HepG2 (cell line): ENCODE measurements at regions not wholly inside any gene's neighbourhood (a gene's known extent, or its start where the extent isn't known, plus 50 kb on each side); places are given as distances from the start of the nearest gene placed in this dataset.

Experiments used
- ATAC-seq: fragments of 200-7000 bp; cut with Tn5 transposase; 3 replicates; pipeline ENCODE4 v1.9.1; 2020; ENCODE audit warnings: mild to moderate bottlenecking, moderate library complexity
- BruUV-seq: library from RNA; stranded (reverse); fragments of 400-500 nt; replicated peaks from 2 replicates; lab custom pipeline; 2021; lab: Mats Ljungman, UMichigan
- CTCF ChIA-PET: fragments of 300-600 bp; formaldehyde crosslinking; extraction: SDS; loops from one replicate; lab custom pipeline; 2021; ENCODE audit warnings: low total read pairs, inconsistent platforms, low intra/inter-chr PET ratio; lab: Yijun Ruan, JAX
- POLR2A ChIA-PET: fragments of 350-600 bp; sonication (Branson Sonifier 250); formaldehyde crosslinking; loops from one replicate; lab custom pipeline; 2020; ENCODE audit warnings: antibody characterized with exemption, inconsistent platforms; lab: Yijun Ruan, JAX
- DNase-seq: peaks from one replicate; pipeline ENCODE4 v3.0.0-alpha.2; 2015; ENCODE audit warnings: low spot score
- FAIRE-seq: peaks from 3 replicates; lab custom pipeline; 2011; peaks lifted over from hg19 to GRCh38; lab: Jason Lieb, UNC
- H2AFZ ChIP-seq: one replicate; pipeline ENCODE4 v1.6.1; 2011; ENCODE audit warnings: low read length, inconsistent platforms
- H3K27ac ChIP-seq: fragments of 300-600 bp; 3 replicates; pipeline ENCODE4 v1.8.0; 2011; ENCODE audit warnings: mixed run types, mild to moderate bottlenecking, mixed read lengths, low read length, inconsistent platforms; ENCODE audit not compliant: insufficient read depth; ENCODE audit errors: extremely low read length
- H3K27me3 ChIP-seq, 2 experiments: fragments of 200-600 bp in 1 of 2; 2 replicates in 1 of 2; 3 replicates in 1 of 2; pipeline versions ENCODE4 v1.6.0 to v1.8.0; 2011; ENCODE audit warnings: low read length in 2 of 2, mild to moderate bottlenecking in 2 of 2, moderate library complexity in 2 of 2, inconsistent platforms in 1 of 2; ENCODE audit not compliant: insufficient read depth in 2 of 2, control insufficient read depth in 1 of 2
- H3K36me3 ChIP-seq, 2 experiments: fragments of 200-600 bp in 1 of 2; replicated peaks in 1 of 2; 2 replicates in 1 of 2; 3 replicates in 1 of 2; pipeline versions ENCODE4 v1.5.1 to v1.8.0; 2011; ENCODE audit warnings: low read length in 2 of 2, inconsistent platforms in 1 of 2; ENCODE audit not compliant: insufficient read depth in 2 of 2, control insufficient read depth in 1 of 2
- H3K4me1 ChIP-seq: 2 replicates; pipeline ENCODE4 v1.5.1; 2012; ENCODE audit warnings: low read length, inconsistent platforms; ENCODE audit not compliant: insufficient read depth
- H3K4me2 ChIP-seq: 2 replicates; pipeline ENCODE4 v1.6.0; 2011; ENCODE audit warnings: low read depth, low read length, inconsistent platforms
- H3K4me3 ChIP-seq, 3 experiments: fragments of 200-600 bp in 1 of 3; sonication (generic), shearing (Covaris generic) in 1 of 3; replicated peaks in 1 of 3; 2 replicates each; pipeline ENCODE4 v1.5.1; 2011 to 2016; ENCODE audit warnings: low read length in 3 of 3, inconsistent platforms in 2 of 3, low read depth in 2 of 3, mild to moderate bottlenecking in 2 of 3, control low read depth in 1 of 3, mixed read lengths in 1 of 3; ENCODE audit not compliant: insufficient read depth in 1 of 3
- H3K79me2 ChIP-seq: one replicate; pipeline ENCODE4 v1.6.1; 2011; ENCODE audit warnings: low read length, inconsistent platforms; ENCODE audit not compliant: insufficient read depth
- H3K9ac ChIP-seq: 2 replicates; pipeline ENCODE4 v1.6.0; 2011; ENCODE audit warnings: mild to moderate bottlenecking, low read depth, low read length, inconsistent platforms; ENCODE audit not compliant: insufficient read depth
- H3K9me3 ChIP-seq: 2 replicates; pipeline ENCODE4 v1.5.1; 2012; ENCODE audit warnings: mild to moderate bottlenecking, low read length
- H4K20me1 ChIP-seq: 2 replicates; pipeline ENCODE4 v1.6.0; 2011; ENCODE audit warnings: inconsistent platforms, mild to moderate bottlenecking, low read length, moderate library complexity; ENCODE audit not compliant: insufficient read depth
- AGO1 ChIP-seq: fragments of 200-400 bp; formaldehyde crosslinking; IDR thresholded peaks from 2 replicates; pipeline ENCODE4 v1.6.1; 2017; ENCODE audit warnings: mild to moderate bottlenecking, low read depth, low read length, moderate library complexity; ENCODE audit not compliant: poor library complexity, severe bottlenecking
- HMGXB4 ChIP-seq, 2 experiments: sonication (generic) in 1 of 2; formaldehyde crosslinking in 1 of 2; IDR thresholded peaks; 2 replicates each; pipeline versions ENCODE4 v1.4.0 to v1.6.1; 2018 to 2020; ENCODE audit warnings: missing genetic modification reagents in 2 of 2, borderline replicate concordance in 1 of 2, low read depth in 1 of 2, mild to moderate bottlenecking in 1 of 2, missing biosample characterization in 1 of 2
- RARA ChIP-seq: IDR thresholded peaks from 2 replicates; pipeline ENCODE4 v1.6.1; 2016; ENCODE audit warnings: missing genetic modification reagents, missing compliant biosample characterization
- RARG ChIP-seq: sonication (generic); formaldehyde crosslinking; IDR thresholded peaks from 2 replicates; pipeline ENCODE4 v1.4.0; 2020; ENCODE audit warnings: low read depth, mild to moderate bottlenecking, missing genetic modification reagents
- SMARCE1 ChIP-seq: fragments of 450-650 bp; IDR thresholded peaks from 2 replicates; pipeline ENCODE4 v1.6.1; 2017; ENCODE audit warnings: borderline replicate concordance
- STAG1 ChIP-seq: sonication (generic); formaldehyde crosslinking; IDR thresholded peaks from 2 replicates; pipeline ENCODE4 v1.4.0; 2020; ENCODE audit warnings: missing genetic modification reagents
- ZBTB21 ChIP-seq: sonication (generic); formaldehyde crosslinking; IDR thresholded peaks from 2 replicates; pipeline ENCODE4 v1.4.0; 2020; ENCODE audit warnings: missing genetic modification reagents
- ZIK1 ChIP-seq: sonication (generic); formaldehyde crosslinking; IDR thresholded peaks from 2 replicates; pipeline ENCODE4 v1.5.0; 2020; ENCODE audit warnings: mild to moderate bottlenecking, low read depth, missing genetic modification reagents, borderline replicate concordance
- ZNF124 ChIP-seq: sonication (generic); formaldehyde crosslinking; IDR thresholded peaks from 2 replicates; pipeline ENCODE4 v1.4.0; 2020; ENCODE audit warnings: missing genetic modification reagents
- ZNF235 ChIP-seq: sonication (generic); formaldehyde crosslinking; IDR thresholded peaks from 2 replicates; pipeline ENCODE4 v1.8.1; 2023; ENCODE audit warnings: mild to moderate bottlenecking, missing genetic modification reagents, borderline replicate concordance
- ZNF264 ChIP-seq: sonication (generic); formaldehyde crosslinking; IDR thresholded peaks from 2 replicates; pipeline ENCODE4 v1.4.0; 2020; ENCODE audit warnings: missing genetic modification reagents
- ZNF740 ChIP-seq: sonication (generic); formaldehyde crosslinking; IDR thresholded peaks from 2 replicates; pipeline ENCODE4 v1.4.0; 2020; ENCODE audit warnings: missing genetic modification reagents
- ZNF75D ChIP-seq: sonication (generic); formaldehyde crosslinking; IDR thresholded peaks from 2 replicates; pipeline ENCODE4 v1.8.1; 2023; ENCODE audit warnings: missing genetic modification reagents, mild to moderate bottlenecking, borderline replicate concordance
- WGBS: methylation state at CpG from one replicate; pipeline ENCODE4 v1.1.6; 2017; ENCODE audit warnings: low lambda C conversion rate; 5-methylcytosine and 5-hydroxymethylcytosine counted together
- in situ Hi-C: cut with HindIII; loops from 2 replicates; pipeline ENCODE4 v1.10.0; 2017; ENCODE audit warnings: low pct_unique_long_range_greater_than_20kb; ENCODE audit not compliant: extremely low pct_ligation_motif_present
- intact Hi-C: fragments of 100-400 bp; cut with micrococcal nuclease; formaldehyde crosslinking; loops from one replicate; pipeline ENCODE4 v1.10.0; 2022; ENCODE audit not compliant: unreplicated experiment

GRCh38 chr3:191648787-191649186, 187.8 kb downstream of the PYDC2 start:
- in situ Hi-C loops (no loop called here), intact Hi-C loops (no loop called here)
- no peaks in the 10 kb centered on the region for H3K36me3 ChIP-seq
- H3K4me2 ChIP-seq = no peak overlapping the region
- H2AFZ ChIP-seq = no peak overlapping the region
- no peak overlapping the region for H3K9ac ChIP-seq
- ChIA-PET CTCF (no interaction called here), POLR2A (no interaction called here)
- no peak for DNase-seq
- BruUV-seq = no TSS peak
- no peaks in the 10 kb centered on the region for H3K27me3 ChIP-seq
- peaks cover 35% of the 10 kb centered on the region; the same call in 1 of the 2 replicates for H3K9me3 ChIP-seq
- no peaks in the 10 kb centered on the region for H3K79me2 ChIP-seq
- H3K4me3 ChIP-seq = no peak overlapping the region
- H3K4me1 ChIP-seq = no peaks in the 10 kb centered on the region
- no peak for ATAC-seq
- no peak for TF ChIP-seq STAG1 (CRISPR knock-in tag)
- FAIRE-seq = no peak
- H4K20me1 ChIP-seq = no peaks in the 10 kb centered on the region
- no peak overlapping the region for H3K27ac ChIP-seq

GRCh38 chr3:191649626-191650025, 188.7 kb downstream of the PYDC2 start:
- Histone ChIP-seq H3K9me3 (peaks cover 35% of the 10 kb centered on the region; the same call in 1 of the 2 replicates), H3K79me2 (no peaks in the 10 kb centered on the region), H3K36me3 (no peaks in the 10 kb centered on the region), H4K20me1 (no peaks in the 10 kb centered on the region), H3K27me3 (no peaks in the 10 kb centered on the region), H3K9ac (no peak overlapping the region), H3K4me2 (no peak overlapping the region), H2AFZ (no peak overlapping the region), H3K4me1 (no peaks in the 10 kb centered on the region), H3K27ac (no peak overlapping the region), H3K4me3 (no peak overlapping the region)
- FAIRE-seq (no peak), DNase-seq (no peak), ATAC-seq (no peak)
- in situ Hi-C loops (no loop called here), intact Hi-C loops (no loop called here)
- no peak for TF ChIP-seq ZNF740 (CRISPR knock-in tag)
- TF ChIP-seq RARG (CRISPR knock-in tag) = no peak
- no peak for TF ChIP-seq ZNF235
- TF ChIP-seq ZIK1 (CRISPR knock-in tag) = no peak
- TF ChIP-seq ZNF75D (CRISPR knock-in tag) = no peak
- TF ChIP-seq AGO1 = no peak
- no peak for TF ChIP-seq RARA (CRISPR knock-in tag)
- TF ChIP-seq ZNF264 (CRISPR knock-in tag) = no peak
- no peak for TF ChIP-seq SMARCE1
- TF ChIP-seq ZNF124 = no peak
- no peak for TF ChIP-seq ZBTB21
- TF ChIP-seq HMGXB4 (CRISPR knock-in tag; IDR thresholded peaks at IDR 0.05; ENCODE audit: borderline replicate concordance in 1 of 2, low read depth in 1 of 2) = no peak
- no TSS peak for BruUV-seq
- WGBS = 0% methylated on average over 1 of the region's 1 CpG
- POLR2A ChIA-PET = no interaction called here
- CTCF ChIA-PET = no interaction called here
